GM20000 (cell line): ENCODE measurements at regions not wholly inside any gene's neighbourhood (a gene's known extent, or its start where the extent isn't known, plus 50 kb on each side); places are given as distances from the start of the nearest gene placed in this dataset.
A peak's percentile ranks its signal among the peaks of the same experiment; 100 is the strongest.
"Not testable (repeated sequence)": the region's sequence is repeated elsewhere in the genome, so short reads cannot be mapped to it uniquely, and the experiment has no call there.

Source experiments
- DNase-seq: peaks from one replicate; pipeline ENCODE4 v3.0.0; 2012; ENCODE audit warnings: low spot score
- CTCF ChIP-seq: IDR thresholded peaks from 2 replicates; pipeline ENCODE4 v1.5.1; 2012; ENCODE audit warnings: mild to moderate bottlenecking, control low read depth; ENCODE audit errors: extremely low read depth, missing control alignments

GRCh38 chr1:148432318-148432717 lies 50.8 kb downstream of the PPIAL4G start:
- not testable (repeated sequence) for DNase-seq

GRCh38 chr1:148429856-148430255 lies 53.2 kb downstream of the PPIAL4G start:
- not testable (repeated sequence) for DNase-seq

DNA sequence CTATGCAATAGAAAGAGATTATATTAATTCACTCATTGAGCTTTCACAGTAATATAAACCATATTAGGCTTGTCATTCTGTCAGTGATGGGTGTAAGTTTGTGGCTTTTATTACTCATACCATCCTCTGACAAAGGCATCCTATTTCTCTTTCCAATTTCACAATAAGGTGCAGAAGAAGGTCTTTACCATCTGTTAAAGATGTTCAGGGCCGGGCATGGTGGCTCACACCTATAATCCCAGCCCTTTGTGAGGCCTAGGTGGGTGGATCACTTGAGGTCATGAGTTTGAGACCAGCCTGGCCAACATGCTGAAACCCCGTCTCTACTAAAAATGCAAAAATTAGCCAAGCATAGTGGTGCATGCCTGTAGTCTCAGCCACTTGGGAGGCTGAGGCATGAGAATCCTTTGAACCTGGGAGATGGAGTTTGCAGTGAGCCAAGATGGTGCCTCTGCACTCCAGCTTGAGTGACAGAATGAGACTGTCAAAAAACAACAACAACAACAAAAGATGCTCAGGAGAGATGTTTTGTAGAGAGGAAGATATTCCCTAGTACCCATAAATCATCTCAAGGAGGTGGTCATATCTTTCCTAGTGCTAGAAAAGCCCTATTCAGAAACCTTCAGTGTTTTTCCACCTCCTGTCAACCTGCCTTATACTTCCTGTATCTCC lies 56.0 kb downstream of the PPIAL4G start:
- not testable (repeated sequence) for DNase-seq

DNA sequence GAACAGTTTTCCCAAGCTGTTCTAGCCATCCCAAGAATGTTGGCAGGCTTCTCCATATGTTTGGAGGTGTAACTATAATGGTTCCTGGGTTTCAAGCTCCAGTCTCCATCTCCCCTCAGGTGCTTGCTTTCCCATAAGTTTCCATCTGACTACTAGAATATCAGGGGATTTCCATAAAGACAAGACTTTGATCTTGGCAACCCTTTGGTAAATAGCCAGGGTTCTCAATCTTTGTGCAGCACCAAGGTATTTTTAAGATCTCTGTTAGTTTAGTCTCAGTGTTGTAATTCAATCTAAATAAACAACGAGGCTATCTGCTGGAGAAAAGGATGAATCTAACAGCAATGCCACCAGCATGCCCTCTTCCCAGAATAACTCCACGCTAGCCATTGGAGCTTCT lies 56.7 kb downstream of the PPIAL4G start:
- not testable (repeated sequence) for DNase-seq

DNA sequence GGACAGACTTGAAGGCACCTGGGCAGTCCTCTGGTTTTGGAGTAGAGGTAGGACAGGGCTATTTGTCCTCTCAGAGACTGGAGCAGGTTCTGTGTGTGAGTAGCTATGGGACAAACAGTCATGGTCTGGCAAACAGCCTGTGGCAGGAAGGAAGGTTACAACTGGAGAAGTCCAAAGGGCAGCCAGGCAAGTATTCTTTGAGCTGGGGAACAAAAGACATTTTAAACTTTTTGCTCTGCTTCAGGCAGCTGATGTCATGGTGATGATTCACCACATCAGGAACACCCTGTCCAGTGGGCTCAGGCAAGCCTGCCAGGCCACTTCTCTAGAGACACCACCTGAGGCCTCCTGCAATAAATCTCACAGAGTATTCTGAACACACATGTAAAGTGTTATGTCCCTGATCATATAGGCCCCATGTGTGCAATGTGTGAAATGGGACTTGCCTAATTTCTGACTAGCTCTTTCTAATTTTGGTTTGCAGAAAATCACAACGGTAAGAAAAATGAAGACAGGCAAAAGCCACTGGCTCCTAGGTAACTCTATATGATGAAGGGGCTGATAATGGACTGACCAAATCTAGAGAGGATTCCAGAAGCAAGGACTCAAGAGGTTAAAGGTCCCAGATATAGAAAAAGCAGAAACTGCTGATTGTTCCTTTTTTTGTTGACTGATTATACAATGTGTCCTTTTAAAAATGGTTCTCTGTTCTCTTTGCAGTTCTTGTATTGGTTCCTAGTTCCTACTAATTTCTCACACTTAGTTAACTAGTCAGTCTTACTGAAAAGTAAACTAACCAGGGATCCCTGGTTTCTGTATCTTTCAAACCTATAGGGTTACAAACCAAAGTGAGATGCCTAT lies 58.7 kb downstream of the PPIAL4G start:
- DNase-seq, result not testable (repeated sequence)

- not testable (repeated sequence) for DNase-seq
Observed at GRCh38 chr1:148422921-148423320, 60.2 kb downstream of the PPIAL4G start.

GRCh38 chr1:148417241-148417640 lies 65.9 kb downstream of the PPIAL4G start:
- not testable (repeated sequence) for DNase-seq

DNA sequence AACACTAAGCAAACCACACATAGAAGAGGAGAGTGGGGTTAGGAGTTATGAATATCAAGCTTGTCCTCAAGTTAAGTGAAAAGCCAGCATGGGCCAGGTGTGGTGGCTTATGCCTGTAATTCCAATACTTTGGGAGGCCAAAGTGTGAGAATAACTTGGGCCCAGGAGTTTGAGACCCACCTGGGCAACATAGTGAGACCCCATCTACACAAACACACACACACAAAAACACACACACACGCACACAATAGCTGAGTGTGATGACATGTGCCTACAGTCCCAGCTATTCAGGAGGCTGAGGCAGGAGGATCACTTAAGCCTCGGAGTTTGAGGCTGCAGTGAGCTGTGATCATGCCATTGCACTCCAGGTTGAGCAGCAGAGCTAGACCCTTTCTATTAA lies 69.7 kb downstream of the PPIAL4G start:
- DNase-seq, result not testable (repeated sequence)

- DNase-seq, result not testable (repeated sequence)
Observed at GRCh38 chr1:148404786-148405568, 78.1 kb downstream of the PPIAL4G start.

- not testable (repeated sequence) for DNase-seq
Observed at GRCh38 chr1:148403925-148404324, 79.2 kb downstream of the PPIAL4G start.

DNA sequence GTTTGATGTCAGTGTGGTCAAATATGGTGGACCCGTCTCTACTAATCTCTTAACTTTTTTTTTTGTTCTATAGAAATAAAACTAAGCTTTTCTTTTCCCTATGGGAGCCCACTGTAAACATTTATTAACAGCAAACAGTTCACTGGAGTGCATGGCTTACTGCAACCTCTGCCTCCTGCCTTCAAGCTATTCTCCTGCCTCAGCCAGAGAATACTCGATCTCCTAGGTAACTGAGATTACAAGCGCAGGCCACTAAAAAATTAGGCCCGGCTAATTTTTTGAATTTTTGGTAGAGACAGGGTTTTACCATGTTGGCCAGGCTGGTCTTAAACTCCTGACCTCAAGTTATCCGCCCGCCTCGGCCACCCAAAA lies 80.0 kb downstream of the PPIAL4G start:
- not testable (repeated sequence) for DNase-seq

DNA sequence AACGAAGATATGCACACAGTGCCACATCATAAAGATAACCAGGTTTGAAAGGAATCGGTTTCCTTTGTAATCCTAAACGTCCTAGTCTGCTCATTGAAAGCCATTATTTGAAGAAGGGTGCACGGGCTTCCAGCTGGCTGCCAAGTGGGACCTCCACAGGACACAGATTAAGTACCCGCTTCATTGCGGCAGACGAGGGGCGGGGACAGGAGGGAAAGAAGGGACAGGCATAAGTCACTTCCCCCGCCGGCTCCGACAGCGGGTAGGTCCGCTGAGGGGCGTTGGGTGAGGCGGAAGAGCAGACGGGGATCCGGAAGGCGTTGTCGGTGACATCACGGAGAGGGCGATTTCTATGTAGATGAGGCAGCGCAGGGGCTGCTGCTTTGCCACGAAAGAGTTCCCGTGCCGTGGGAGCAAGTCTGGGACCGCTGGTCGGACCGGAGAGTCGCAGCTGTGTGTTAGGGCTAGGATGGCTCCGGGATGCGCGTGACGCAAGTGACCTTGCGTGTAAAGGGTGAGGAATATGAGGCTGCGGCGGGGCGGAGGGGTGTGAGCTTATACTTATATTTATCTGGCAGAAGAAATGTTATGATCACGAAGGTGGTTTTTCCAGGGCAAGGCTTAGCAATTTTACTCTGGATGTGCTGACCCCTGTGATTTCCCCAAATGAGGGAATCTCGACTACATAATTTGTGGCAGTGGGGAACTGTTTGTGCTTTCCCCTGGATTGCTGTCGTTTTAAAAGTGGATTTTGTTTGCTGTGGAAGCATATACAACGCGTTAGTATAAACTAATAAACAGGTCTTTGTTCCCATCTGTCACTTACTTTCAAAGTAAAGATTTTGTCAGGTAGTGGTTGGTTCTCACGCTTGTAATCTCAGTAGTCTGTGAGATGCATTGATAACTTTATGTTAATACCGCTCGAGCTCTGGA lies 80.7 kb downstream of the PPIAL4G start:
- peak; percentile 52 for DNase-seq

DNA sequence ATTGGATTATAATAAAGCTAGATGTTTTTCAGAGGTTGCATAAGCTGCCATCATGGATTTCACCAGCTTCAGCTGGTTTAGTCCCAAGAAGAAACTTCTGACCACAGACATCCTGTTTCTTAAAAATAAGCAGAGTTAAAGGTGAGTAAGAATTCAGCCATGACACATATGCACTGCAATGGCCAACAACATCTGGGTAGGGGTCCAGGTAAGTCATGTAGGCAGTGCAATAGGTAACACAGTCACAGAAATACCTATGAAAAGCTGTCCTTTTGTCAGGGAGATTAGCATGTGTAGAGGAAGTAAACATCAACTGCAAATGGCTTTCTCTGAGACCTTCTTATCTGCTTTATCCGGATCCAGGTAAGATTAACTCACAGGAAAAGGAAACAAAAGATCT lies 85.6 kb downstream of the PPIAL4G start:
- not testable (repeated sequence) for DNase-seq

- DNase-seq, result not testable (repeated sequence)
Observed at GRCh38 chr1:148392505-148392904, 90.6 kb downstream of the PPIAL4G start.

DNA sequence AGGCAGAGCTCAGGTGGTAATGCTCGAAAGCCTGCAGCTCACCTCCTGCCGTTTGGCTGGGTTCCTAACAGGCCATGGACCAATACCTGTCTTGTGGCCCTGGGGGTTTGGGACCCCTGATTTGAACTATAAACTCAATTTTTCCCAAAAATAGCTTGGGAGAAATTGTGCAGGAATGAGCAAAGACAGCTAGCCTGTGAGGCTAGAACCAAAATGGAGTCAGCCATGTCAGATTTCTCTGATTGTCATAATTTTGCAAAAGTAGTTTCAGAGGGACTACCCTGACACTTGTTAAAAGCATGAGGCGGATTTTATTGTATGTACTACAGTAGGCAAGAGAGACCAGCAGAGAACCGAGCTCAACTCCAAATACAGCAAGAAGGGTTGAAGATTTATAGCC lies 91.8 kb downstream of the PPIAL4G start:
- not testable (repeated sequence) for DNase-seq

DNA sequence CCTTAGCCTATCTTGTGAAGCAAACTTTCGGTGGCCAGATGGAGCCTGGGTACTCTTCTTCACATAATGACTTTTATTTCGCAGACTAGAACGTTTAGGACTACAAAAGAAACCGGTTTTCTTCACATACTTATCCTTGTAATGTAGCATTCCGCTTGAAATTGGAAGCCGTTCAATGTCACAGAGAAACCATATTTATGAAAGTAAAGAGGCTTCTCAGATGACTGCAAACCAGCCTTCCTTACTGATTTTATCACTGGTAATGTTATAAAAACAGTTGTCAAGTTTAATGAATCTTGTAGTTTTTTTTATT lies 94.1 kb downstream of the PPIAL4G start:
- no peak for DNase-seq
- no peak for TF ChIP-seq CTCF
